K562 (cell line): ENCODE measurements at regions not wholly inside any gene's neighbourhood (a gene's known extent, or its start where the extent isn't known, plus 50 kb on each side); places are given as distances from the start of the nearest gene placed in this dataset.

ENCODE experiments used
- ELF1 ChIP-seq: fragments of 200-800 bp; sonication (Bioruptor generic); IDR thresholded peaks from 2 replicates; pipeline ENCODE4 v1.6.1; 2016; ENCODE audit warnings: missing genetic modification characterization, missing compliant biosample characterization
- RBM39 ChIP-seq: fragments of 200-400 bp; formaldehyde crosslinking; optimal IDR thresholded peaks from 2 replicates; pipeline ENCODE3; 2018; ENCODE audit warnings: low read depth, low read length
- U2AF1 ChIP-seq: fragments of 200-400 bp; formaldehyde crosslinking; optimal IDR thresholded peaks from 2 replicates; pipeline ENCODE3; 2017; ENCODE audit warnings: mild to moderate bottlenecking, low read depth, low read length, moderate library complexity
- ZNF121 ChIP-seq: sonication (generic); formaldehyde crosslinking; conservative IDR thresholded peaks from 2 replicates; pipeline ENCODE4 v1.8.0; 2022; ENCODE audit warnings: missing genetic modification reagents
- ZNF3 ChIP-seq: fragments of 250-450 bp; sonication (Bioruptor Pico); IDR thresholded peaks from 2 replicates; pipeline ENCODE4 v1.5.0; 2021; ENCODE audit warnings: mild to moderate bottlenecking, moderate library complexity
- TF ChIP-seq, protein P1 (sequence below), 3 experiments: IDR thresholded peaks in 2 of 3; conservative IDR thresholded peaks in 1 of 3; 2 replicates each; pipeline ENCODE4 v1.5.1; 2011 to 2012; ENCODE audit warnings: low read length in 3 of 3, mild to moderate bottlenecking in 3 of 3, control low read depth in 2 of 3, improper control_type of control experiment in 1 of 3, inconsistent platforms in 1 of 3, low read depth in 1 of 3, mixed read lengths in 1 of 3, moderate library complexity in 1 of 3; ENCODE audit not compliant: insufficient read depth in 2 of 3
- TF ChIP-seq, protein P2 (sequence below): sonication (generic); formaldehyde crosslinking; IDR thresholded peaks from 2 replicates; pipeline ENCODE4 v1.8.1; 2022; ENCODE audit warnings: missing genetic modification reagents
- TF ChIP-seq, protein P3 (sequence below), 2 experiments: fragments of 450-650 bp; formaldehyde crosslinking in 1 of 2; IDR thresholded peaks; 2 replicates each; pipeline versions ENCODE4 v1.4.0 to v1.6.1; 2014 to 2020; ENCODE audit warnings: mild to moderate bottlenecking in 2 of 2, borderline replicate concordance in 1 of 2, low read depth in 1 of 2

DNA sequence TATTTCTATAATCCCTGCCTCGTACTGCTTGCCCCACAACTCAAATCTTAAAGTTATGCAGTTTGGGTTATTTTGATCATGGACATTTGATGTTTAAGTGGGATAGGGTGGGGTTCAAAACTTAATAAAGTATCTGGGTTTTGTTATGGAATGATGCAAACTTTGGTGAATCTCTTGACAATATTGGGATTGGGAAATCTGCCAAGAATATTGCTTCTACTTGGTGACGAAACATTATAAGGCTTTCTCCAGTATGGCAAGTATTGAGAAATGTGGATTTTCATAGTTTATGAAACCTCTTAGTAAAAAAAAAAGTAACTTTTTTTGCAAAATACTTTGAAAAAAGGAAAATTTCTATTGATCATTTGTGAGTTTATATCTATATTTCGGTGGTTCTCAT, 130.8 kb upstream of the SFRP2 start:
- TF ChIP-seq U2AF1 (no peak), RBM39 (no peak), ZNF3 (CRISPR knock-in tag) (no peak), ZNF121 (CRISPR knock-in tag) (no peak), ELF1 (tag) (no peak)
- TF ChIP-seq, protein P1, sequence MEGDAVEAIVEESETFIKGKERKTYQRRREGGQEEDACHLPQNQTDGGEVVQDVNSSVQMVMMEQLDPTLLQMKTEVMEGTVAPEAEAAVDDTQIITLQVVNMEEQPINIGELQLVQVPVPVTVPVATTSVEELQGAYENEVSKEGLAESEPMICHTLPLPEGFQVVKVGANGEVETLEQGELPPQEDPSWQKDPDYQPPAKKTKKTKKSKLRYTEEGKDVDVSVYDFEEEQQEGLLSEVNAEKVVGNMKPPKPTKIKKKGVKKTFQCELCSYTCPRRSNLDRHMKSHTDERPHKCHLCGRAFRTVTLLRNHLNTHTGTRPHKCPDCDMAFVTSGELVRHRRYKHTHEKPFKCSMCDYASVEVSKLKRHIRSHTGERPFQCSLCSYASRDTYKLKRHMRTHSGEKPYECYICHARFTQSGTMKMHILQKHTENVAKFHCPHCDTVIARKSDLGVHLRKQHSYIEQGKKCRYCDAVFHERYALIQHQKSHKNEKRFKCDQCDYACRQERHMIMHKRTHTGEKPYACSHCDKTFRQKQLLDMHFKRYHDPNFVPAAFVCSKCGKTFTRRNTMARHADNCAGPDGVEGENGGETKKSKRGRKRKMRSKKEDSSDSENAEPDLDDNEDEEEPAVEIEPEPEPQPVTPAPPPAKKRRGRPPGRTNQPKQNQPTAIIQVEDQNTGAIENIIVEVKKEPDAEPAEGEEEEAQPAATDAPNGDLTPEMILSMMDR (IDR thresholded peaks at IDR 0.05 in 2 of 3, conservative IDR thresholded peaks at IDR 0.05 in 1 of 3; ENCODE audit: insufficient read depth in 2 of 3, low read depth in 1 of 3, low read length in 3 of 3) = no peak
- TF ChIP-seq, protein P2, sequence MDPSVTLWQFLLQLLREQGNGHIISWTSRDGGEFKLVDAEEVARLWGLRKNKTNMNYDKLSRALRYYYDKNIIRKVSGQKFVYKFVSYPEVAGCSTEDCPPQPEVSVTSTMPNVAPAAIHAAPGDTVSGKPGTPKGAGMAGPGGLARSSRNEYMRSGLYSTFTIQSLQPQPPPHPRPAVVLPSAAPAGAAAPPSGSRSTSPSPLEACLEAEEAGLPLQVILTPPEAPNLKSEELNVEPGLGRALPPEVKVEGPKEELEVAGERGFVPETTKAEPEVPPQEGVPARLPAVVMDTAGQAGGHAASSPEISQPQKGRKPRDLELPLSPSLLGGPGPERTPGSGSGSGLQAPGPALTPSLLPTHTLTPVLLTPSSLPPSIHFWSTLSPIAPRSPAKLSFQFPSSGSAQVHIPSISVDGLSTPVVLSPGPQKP (CRISPR knock-in tag) = no peak
- TF ChIP-seq, protein P3, sequence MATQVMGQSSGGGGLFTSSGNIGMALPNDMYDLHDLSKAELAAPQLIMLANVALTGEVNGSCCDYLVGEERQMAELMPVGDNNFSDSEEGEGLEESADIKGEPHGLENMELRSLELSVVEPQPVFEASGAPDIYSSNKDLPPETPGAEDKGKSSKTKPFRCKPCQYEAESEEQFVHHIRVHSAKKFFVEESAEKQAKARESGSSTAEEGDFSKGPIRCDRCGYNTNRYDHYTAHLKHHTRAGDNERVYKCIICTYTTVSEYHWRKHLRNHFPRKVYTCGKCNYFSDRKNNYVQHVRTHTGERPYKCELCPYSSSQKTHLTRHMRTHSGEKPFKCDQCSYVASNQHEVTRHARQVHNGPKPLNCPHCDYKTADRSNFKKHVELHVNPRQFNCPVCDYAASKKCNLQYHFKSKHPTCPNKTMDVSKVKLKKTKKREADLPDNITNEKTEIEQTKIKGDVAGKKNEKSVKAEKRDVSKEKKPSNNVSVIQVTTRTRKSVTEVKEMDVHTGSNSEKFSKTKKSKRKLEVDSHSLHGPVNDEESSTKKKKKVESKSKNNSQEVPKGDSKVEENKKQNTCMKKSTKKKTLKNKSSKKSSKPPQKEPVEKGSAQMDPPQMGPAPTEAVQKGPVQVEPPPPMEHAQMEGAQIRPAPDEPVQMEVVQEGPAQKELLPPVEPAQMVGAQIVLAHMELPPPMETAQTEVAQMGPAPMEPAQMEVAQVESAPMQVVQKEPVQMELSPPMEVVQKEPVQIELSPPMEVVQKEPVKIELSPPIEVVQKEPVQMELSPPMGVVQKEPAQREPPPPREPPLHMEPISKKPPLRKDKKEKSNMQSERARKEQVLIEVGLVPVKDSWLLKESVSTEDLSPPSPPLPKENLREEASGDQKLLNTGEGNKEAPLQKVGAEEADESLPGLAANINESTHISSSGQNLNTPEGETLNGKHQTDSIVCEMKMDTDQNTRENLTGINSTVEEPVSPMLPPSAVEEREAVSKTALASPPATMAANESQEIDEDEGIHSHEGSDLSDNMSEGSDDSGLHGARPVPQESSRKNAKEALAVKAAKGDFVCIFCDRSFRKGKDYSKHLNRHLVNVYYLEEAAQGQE (IDR thresholded peaks at IDR 0.05; ENCODE audit: borderline replicate concordance) = no peak
- TF ChIP-seq, protein P3 (CRISPR knock-in tag; IDR thresholded peaks at IDR 0.05; ENCODE audit: low read depth) = no peak
